Activated CD8-positive, alpha-beta memory T cell treated with anti-CD3 and anti-CD28 coated beads, Interleukin-2, amount 10 ng/mL, durations not matched to agents 7 days and 5 days (primary cell): ENCODE measurements at regions not wholly inside any gene's neighbourhood (a gene's known extent, or its start where the extent isn't known, plus 50 kb on each side); places are given as distances from the start of the nearest gene placed in this dataset.

Experiments used
- ATAC-seq: fragments of 150-1000 bp; cut with Tn5 transposase; one replicate; pipeline ENCODE4 v1.10.0; 2021; ENCODE audit warnings: moderate library complexity
- CTCF ChIA-PET: fragments of 350-600 bp; sonication (Branson Sonifier 250); formaldehyde crosslinking; loops from one replicate; lab custom pipeline; 2021; ENCODE audit warnings: antibody characterized with exemption; lab: Charles Lee
- DNase-seq: peaks from one replicate; pipeline ENCODE4 v3.0.0-alpha.2; 2020
- H3K27ac Mint-ChIP-seq: one replicate; pipeline ENCODE4 v1.8.0; 2021; ENCODE audit warnings: mild to moderate bottlenecking, mixed read lengths
- H3K27me3 Mint-ChIP-seq: one replicate; pipeline ENCODE4 v1.8.0; 2021; ENCODE audit warnings: mixed read lengths
- H3K36me3 Mint-ChIP-seq: one replicate; pipeline ENCODE4 v1.8.0; 2021; ENCODE audit warnings: mild to moderate bottlenecking, mixed read lengths
- H3K4me1 Mint-ChIP-seq: one replicate; pipeline ENCODE4 v1.8.0; 2021; ENCODE audit warnings: mixed read lengths
- H3K4me3 Mint-ChIP-seq: one replicate; pipeline ENCODE4 v1.8.0; 2021; ENCODE audit warnings: mild to moderate bottlenecking, moderate library complexity, mixed read lengths
- H3K9me3 Mint-ChIP-seq: one replicate; pipeline ENCODE4 v1.8.0; 2022; ENCODE audit warnings: low read depth, mixed read lengths

GRCh38 chr6:15997586-15998388 is 131.1 kb upstream of the MYLIP start:
- DNase-seq, result no peak
- H3K27me3 Mint-ChIP-seq, result peaks cover 11% of the 10 kb centered on the region

DNA sequence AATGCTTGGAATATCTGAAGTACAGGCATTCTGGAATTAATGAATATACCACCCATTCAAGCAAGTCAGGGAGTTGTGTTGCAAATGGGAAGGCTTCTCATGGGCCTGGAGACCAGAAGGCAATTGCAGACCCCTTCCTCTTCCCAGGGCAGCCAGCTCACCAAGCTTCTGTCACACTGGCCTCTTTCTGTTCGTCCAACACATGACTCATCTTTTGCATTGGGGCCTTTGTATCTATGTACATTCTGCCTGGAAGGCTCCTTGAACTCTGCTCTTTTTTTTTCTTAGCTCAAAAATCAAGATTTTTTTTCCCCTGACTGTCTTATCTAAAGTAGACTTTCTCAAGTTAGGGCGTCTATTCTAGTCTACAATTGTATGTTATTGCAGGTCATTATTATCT is 132.9 kb upstream of the MYLIP start:
- Mint-ChIP-seq H3K27me3 (peaks cover 11% of the 10 kb centered on the region), H3K4me3 (no peak overlapping the region), H3K36me3 (no peaks in the 10 kb centered on the region), H3K27ac (no peak overlapping the region), H3K9me3 (no peaks in the 10 kb centered on the region), H3K4me1 (peaks cover 13% of the 10 kb centered on the region)
- ATAC-seq, result no peak
- CTCF ChIA-PET, result interaction anchor here (0.9 to 1.3 kb wide), 2 partner anchors 16 to 187 kb away, joined by 3 read pairs; no protein-coding TSS in a partner anchor
- DNase-seq, result no peak

More at GRCh38 chr6:15997586-15998388, 131.1 kb upstream of the MYLIP start:
- Mint-ChIP-seq H3K36me3 (no peaks in the 10 kb centered on the region), H3K27ac (no peak overlapping the region), H3K4me3 (no peak overlapping the region), H3K9me3 (no peaks in the 10 kb centered on the region), H3K4me1 (peaks cover 13% of the 10 kb centered on the region)
- ATAC-seq, result no peak
- CTCF ChIA-PET, result no interaction called here

GRCh38 chr6:15995493-15995892 is 133.4 kb upstream of the MYLIP start:
- Mint-ChIP-seq H3K27me3 (peaks cover 11% of the 10 kb centered on the region), H3K9me3 (no peaks in the 10 kb centered on the region), H3K4me3 (no peak overlapping the region), H3K36me3 (no peaks in the 10 kb centered on the region), H3K27ac (no peak overlapping the region), H3K4me1 (peaks cover 13% of the 10 kb centered on the region)
- CTCF ChIA-PET, result interaction anchor here (1.3 kb wide), 1 partner anchor 16 kb away, joined by 3 read pairs; no protein-coding TSS in a partner anchor
- DNase-seq, result no peak
- no peak for ATAC-seq

DNA sequence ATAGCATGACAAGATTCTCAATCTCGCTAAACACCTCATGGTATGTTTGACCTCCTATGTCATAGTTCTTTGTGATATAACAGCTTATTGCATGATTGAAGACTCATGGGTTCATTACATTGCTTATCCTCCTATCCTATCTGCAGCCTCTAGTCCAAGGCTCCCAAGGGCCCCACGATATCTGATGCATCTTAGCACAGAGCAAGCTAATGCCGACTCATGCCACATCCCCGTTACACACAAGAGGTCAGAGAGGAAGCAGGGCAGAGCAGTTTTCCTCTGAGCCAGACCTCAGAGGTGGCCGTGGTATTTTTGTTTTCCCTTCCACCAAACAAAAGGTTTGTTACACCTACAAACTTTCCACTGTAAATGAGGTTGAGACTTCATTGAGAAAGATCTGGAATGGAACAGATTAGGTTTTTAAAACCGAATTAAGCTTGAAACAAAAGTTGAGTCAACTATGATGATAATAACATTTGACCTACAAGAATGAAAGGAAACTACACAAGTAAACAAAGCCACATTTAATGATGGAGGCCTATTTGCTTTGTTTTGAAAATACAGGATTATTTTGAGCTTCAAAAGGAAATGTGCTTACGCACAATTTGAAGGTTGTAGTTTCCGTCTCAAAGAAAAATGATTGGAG is 133.9 kb upstream of the MYLIP start:
- no peaks in the 10 kb centered on the region for H3K9me3 Mint-ChIP-seq
- H3K36me3 Mint-ChIP-seq, result no peaks in the 10 kb centered on the region
- ATAC-seq (no peak), DNase-seq (no peak)
- H3K4me3 Mint-ChIP-seq, result no peak overlapping the region
- no peak overlapping the region for H3K27ac Mint-ChIP-seq
- CTCF ChIA-PET, result interaction anchor here (1.3 kb wide), 1 partner anchor 15 kb away, joined by 3 read pairs; no protein-coding TSS in a partner anchor
- peaks cover 11% of the 10 kb centered on the region for H3K27me3 Mint-ChIP-seq
- peaks cover 15% of the 10 kb centered on the region for H3K4me1 Mint-ChIP-seq

DNA sequence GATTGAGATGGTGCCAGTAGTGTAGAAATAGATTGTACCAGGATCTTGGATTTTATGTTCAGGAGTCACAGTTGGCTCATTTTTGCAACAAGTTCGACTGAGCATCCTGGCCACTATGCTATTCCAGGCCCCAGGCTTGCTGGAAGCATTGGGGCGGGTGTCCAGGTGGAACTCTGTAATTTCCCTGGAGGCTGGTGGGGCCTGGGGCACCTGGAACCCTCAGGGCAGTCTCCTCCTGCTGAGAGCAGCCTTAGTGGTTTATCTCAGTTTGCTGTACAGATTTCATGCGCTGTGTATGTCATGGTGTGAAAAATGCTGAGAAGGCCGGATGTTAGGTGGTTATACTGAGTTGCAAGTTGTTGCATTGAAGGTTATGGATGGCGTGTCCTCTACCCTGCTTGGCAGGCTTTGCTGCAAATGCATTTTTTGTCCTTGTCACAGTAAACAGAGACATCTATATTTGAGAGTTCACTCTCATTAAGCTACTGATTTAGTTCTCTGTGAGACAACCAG is 135.1 kb upstream of the MYLIP start:
- H3K27ac Mint-ChIP-seq, result peak overlapping the region; percentile 37
- peaks cover 11% of the 10 kb centered on the region for H3K27me3 Mint-ChIP-seq
- no peak overlapping the region for H3K4me3 Mint-ChIP-seq
- CTCF ChIA-PET, result no interaction called here
- H3K4me1 Mint-ChIP-seq, result peaks cover 15% of the 10 kb centered on the region
- DNase-seq, result peak; percentile 42
- no peaks in the 10 kb centered on the region for H3K36me3 Mint-ChIP-seq
- peak; percentile 67 for ATAC-seq
- H3K9me3 Mint-ChIP-seq, result no peaks in the 10 kb centered on the region

DNA sequence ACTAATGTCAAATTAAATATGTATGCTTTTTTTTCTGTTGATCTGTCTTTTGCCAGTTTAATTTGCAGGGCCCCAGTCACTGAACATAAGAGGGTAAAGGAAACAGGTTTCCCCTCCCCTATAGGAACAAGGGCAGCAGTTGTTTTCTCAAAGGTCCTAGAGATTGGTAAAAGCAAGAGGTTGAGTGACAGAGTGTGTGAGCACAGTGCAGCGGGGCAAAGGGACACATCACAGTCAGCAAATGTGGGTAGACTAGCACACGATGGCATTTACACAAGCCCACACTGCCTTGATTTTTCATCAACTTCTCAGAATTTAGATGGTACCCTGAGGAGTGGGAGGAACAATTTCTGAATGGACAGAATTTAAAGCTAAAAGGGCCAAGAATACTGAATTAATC is 138.7 kb upstream of the MYLIP start:
- CTCF ChIA-PET, result no interaction called here
- Mint-ChIP-seq H3K27ac (no peak overlapping the region), H3K9me3 (no peaks in the 10 kb centered on the region), H3K36me3 (no peaks in the 10 kb centered on the region), H3K27me3 (no peaks in the 10 kb centered on the region), H3K4me3 (no peak overlapping the region), H3K4me1 (peaks cover 14% of the 10 kb centered on the region)
- no peak for ATAC-seq
- no peak for DNase-seq

DNA sequence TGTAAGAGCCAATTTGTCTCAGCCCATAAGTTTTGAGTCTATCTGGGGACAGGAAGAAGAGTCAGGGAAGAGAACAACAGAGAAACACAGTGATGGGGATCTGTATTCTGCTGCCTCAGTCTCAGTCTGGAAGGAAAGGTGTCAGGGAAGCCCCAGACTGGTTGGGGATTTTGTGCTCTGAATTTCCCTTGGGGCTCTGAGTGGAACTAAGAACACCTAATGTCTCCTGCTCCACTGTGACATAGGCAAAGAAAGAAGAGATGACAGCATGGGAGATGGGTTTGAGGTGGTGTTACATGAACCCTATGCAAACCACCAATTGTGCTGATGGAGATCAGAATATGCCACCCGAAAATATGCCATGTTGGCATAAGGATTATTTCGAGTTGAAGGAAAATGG is 139.5 kb upstream of the MYLIP start:
- Mint-ChIP-seq H3K9me3 (no peaks in the 10 kb centered on the region), H3K4me3 (no peak overlapping the region), H3K27me3 (no peaks in the 10 kb centered on the region), H3K27ac (no peak overlapping the region), H3K4me1 (peaks cover 7% of the 10 kb centered on the region), H3K36me3 (no peaks in the 10 kb centered on the region)
- DNase-seq (no peak), ATAC-seq (no peak)
- CTCF ChIA-PET, result no interaction called here

DNA sequence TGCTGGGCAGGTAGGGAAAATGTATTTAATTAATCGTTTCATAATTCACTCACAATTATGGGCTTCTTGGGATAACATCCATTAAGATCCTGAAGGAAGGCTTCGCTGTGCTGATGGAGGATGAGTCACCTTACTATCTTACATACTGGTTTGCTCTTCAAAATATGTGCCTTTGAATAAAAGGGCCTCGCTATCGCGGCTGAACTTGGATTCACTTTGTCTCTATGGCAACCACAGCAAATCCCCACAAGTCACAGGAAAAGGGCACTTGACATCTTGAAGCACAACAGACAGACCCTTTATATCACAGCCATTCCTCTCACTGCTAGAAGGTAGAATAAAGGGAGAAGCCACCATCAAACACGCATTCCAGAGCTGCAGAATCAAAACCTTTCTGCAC is 141.3 kb upstream of the MYLIP start:
- no peak overlapping the region for H3K4me3 Mint-ChIP-seq
- H3K36me3 Mint-ChIP-seq, result no peaks in the 10 kb centered on the region
- CTCF ChIA-PET, result no interaction called here
- no peak overlapping the region for H3K27ac Mint-ChIP-seq
- no peaks in the 10 kb centered on the region for H3K9me3 Mint-ChIP-seq
- H3K4me1 Mint-ChIP-seq, result peaks cover 2% of the 10 kb centered on the region
- no peak for DNase-seq
- H3K27me3 Mint-ChIP-seq, result no peaks in the 10 kb centered on the region
- ATAC-seq, result no peak

DNA sequence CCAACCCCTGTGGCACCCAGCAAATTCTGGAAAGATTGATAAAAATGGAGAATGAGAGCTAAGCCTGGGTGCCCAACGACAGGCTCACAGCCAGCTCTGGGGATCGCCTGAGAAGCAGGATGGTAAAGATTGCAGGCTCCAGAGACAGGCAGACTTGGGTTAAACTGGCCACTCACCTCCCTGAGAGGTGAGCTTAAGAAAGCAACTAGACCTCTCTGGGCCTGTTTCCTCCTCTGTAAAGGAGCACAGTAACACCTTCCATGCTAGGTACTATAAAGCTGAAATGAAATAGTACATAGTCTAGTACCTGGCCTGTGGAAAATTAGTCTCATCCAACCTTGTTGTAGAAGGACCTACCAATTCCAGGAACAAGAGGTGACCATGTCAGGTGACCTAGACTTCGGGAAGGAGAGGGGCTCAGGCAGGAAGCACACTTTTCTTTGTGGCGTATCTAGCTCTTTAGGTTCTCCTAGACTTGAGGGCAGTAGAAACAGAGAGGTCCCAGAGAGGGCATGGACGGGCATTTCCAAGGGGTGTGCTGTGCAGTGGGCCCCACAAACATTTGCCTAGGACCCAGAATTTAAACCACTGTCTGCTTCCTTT is 142.8 kb upstream of the MYLIP start:
- no peak for ATAC-seq
- no peaks in the 10 kb centered on the region for H3K9me3 Mint-ChIP-seq
- no peak overlapping the region for H3K4me3 Mint-ChIP-seq
- H3K4me1 Mint-ChIP-seq, result peaks cover 2% of the 10 kb centered on the region
- H3K27me3 Mint-ChIP-seq, result peaks cover 2% of the 10 kb centered on the region
- CTCF ChIA-PET, result no interaction called here
- H3K27ac Mint-ChIP-seq, result no peak overlapping the region
- no peaks in the 10 kb centered on the region for H3K36me3 Mint-ChIP-seq
- no peak for DNase-seq

DNA sequence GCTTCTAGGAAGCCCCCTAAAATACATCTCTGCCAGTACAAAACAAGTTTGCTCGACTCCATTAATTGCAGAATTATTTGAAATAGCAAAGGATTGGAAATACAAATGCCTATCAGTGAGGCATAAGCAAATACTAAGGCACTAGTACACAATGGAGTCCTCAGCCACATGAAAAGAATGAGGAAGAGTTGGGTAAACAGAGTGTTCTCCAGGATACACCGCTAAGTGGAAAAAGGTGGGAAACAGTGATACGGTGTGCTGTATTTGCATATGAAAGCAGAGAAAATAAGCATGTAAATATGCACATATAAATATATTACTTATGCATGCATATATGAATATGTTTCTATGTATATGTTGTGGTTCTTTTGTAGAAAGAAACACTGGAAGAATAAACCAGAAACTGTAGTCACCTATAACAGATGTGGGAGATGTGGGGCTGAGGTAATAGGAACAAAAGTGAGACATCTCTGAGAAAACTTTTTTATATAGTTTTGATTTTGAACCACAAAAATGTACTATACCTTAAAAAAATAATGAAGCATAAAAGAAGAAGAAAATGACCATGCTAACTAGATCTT is 143.4 kb upstream of the MYLIP start:
- CTCF ChIA-PET, result no interaction called here
- no peak overlapping the region for H3K4me3 Mint-ChIP-seq
- no peaks in the 10 kb centered on the region for H3K9me3 Mint-ChIP-seq
- ATAC-seq, result no peak
- peaks cover 7% of the 10 kb centered on the region for H3K27me3 Mint-ChIP-seq
- H3K27ac Mint-ChIP-seq, result no peak overlapping the region
- no peak for DNase-seq
- H3K36me3 Mint-ChIP-seq, result no peaks in the 10 kb centered on the region
- H3K4me1 Mint-ChIP-seq, result peaks cover 2% of the 10 kb centered on the region

- ATAC-seq (no peak), DNase-seq (no peak)
- Mint-ChIP-seq H3K4me1 (no peaks in the 10 kb centered on the region), H3K9me3 (no peaks in the 10 kb centered on the region), H3K27me3 (peaks cover 11% of the 10 kb centered on the region), H3K4me3 (no peak overlapping the region), H3K36me3 (no peaks in the 10 kb centered on the region), H3K27ac (no peak overlapping the region)
- CTCF ChIA-PET, result no interaction called here
Observed at GRCh38 chr6:15981956-15982355, 146.9 kb upstream of the MYLIP start.

- Mint-ChIP-seq H3K27me3 (peaks cover 11% of the 10 kb centered on the region), H3K9me3 (no peaks in the 10 kb centered on the region), H3K4me3 (no peak overlapping the region), H3K36me3 (no peaks in the 10 kb centered on the region), H3K4me1 (no peaks in the 10 kb centered on the region), H3K27ac (no peak overlapping the region)
- DNase-seq, result no peak
- CTCF ChIA-PET, result no interaction called here
- no peak for ATAC-seq
Observed at GRCh38 chr6:15980801-15981200, 148.1 kb upstream of the MYLIP start.

DNA sequence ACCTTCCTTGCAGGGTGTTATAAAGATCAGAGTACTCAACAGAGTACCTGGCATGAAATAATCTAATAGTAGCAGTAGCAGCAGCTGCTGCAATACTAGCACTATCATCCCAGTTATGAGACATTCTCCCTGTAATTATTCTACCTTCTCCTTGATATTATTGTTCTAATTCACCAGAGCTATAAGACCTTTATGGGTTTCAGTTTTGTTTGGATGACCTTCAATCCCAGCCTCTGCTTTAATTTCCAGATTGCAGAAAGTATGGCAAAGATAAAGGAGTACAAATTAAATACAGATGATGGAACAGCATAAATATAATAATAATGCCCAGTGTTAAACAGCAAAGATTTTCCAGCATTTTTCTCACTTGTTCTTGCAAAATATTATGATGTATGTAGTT is 150.5 kb upstream of the MYLIP start:
- Mint-ChIP-seq H3K9me3 (peaks cover 5% of the 10 kb centered on the region), H3K36me3 (peaks cover 2% of the 10 kb centered on the region), H3K4me3 (no peak overlapping the region), H3K27me3 (peaks cover 15% of the 10 kb centered on the region), H3K4me1 (no peaks in the 10 kb centered on the region), H3K27ac (no peak overlapping the region)
- DNase-seq (no peak), ATAC-seq (no peak)
- CTCF ChIA-PET, result no interaction called here
